ENCODE measurements at regions not wholly inside any gene's neighbourhood (a gene's known extent, or its start where the extent isn't known, plus 50 kb on each side); places are given as distances from the start of the nearest gene placed in this dataset.

DNA sequence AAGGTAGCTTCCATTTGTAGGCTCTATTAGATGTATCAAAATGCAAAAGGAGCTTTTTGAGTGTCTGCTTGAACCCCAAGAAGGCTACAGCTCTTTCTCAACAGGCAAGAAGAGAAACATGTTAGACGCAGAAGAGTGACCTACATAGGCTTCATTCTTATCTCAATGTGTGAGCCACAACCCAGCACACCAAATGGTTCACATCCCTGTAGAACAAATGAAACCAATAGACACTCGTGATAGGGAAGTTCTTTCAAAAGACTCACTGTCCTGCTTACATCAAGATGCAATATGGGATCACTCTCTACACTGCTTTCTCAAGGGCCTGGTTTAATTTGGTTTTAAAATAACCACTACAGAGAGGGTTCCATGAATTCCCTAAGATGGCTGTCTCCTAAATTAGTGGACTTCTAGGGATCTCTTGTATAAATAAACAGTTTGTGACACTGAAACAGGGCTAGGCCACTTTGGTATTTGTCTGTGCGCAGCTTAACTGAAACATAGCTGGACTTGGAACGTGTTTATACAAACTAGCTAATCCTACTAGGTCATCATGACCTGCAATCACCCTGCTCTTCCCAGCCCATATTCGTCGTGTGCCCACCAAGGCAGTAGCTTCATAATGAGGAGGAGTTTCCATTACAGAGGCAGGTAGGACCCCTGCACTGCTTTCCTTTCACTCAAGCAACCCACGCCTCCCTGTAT lies 225.4 kb upstream of the PREP start:
- DNase-seq, result no peak

DNA sequence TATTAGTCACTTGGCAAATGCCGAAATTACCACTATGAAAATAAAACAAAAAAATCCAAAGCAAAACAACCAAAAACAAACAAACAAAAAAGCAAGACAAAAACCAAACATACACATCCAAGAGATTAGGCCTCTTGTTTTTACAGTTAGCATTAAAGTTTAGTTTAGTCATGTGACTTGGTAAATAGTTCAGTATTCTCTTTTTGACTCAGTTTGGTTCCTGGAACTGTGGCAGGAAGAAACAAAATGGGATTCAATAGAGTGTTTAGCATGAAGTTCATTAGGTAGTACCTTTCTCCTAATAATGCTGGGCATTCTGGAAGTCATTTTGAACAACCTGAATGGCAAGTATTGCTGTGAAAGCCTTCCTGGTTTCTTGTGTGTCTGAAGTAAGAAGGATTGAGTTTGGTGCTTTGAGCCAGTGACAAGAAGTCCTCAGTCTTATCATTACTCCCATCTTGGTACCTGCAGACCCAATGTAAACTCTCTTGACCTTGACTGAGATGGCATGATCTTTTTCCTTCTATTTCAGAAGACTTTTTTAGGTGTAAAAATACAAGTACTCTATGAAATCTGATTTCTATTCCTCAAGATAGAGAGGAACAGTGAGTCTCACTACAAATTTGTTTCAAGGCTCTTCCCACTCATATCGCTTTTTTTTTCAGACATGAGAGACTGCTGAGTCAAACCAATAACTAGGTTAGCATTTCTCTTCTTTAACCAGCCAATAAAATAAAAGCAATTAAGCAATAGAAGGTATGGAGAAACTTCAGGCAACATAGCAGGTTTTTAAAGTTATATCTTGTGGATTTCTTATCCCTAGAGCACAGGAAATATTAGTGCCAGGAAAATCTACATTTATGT lies 223.6 kb upstream of the PREP start:
- DNase-seq, result no peak

DNA sequence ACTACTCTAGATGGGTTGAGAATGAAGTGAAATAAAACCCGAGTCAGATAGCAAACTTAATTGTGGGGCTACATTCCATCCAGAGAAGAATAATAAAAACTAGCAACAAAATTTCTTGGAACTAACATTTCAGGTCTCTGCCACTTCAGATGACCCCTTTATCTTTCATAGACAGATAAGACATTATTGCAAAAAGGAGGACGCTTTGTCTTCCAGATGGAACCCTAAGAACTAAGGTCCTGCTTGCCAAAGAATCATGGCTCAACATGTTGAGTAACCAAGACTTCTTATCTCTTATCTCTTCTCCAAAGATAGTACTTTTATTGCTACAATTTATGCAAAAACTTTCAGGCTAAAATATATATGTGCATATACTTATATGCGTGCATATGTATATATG lies 221.1 kb upstream of the PREP start:
- no peak for DNase-seq

DNA sequence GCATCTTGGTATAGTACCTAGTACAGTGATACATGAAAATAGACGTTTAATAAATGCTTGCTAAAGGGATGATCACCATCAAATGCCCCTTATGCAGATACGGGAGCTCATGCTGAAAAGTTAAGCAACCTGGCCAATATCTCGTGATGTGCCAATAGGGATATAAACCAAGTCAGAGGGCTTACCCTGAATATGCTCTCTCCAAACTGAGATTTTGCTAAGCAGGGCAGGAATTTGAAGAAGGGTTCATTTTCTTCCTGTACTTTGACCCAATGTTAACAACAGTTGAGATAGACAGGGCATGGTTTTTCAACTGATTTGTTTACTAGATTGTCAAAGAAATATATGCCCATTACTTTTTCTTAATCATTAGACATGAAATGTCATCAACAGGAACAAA lies 219.3 kb upstream of the PREP start:
- DNase-seq, result no peak

DNA sequence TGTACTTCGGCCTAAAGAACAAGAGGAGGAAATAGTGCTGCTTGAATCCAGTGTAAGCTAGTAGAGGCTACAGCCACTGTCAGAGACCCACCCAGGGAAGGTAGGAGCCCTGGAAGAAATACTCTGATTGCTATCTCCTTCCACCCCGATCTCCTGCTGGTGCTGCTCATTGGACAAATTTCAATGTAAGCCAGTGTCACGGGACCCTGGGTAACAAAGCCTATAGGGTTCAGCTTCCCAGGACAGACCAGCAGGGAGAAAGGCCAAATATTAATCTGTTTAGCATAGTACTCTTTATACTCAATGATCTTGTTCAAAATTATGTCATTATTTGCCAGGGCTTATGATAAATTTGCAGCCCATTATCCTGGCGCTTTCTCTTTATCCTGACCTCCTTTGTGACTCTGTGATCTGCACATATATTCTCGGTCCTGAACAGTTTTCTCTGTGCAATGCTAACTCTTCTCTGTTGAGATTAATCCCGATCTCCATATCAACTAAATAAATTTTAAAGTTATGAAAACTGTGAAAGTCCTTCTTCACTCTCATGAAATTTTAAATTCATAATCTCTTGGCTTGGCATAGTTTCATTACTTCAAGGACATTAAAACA lies 218.8 kb upstream of the PREP start:
- DNase-seq, result no peak

DNA sequence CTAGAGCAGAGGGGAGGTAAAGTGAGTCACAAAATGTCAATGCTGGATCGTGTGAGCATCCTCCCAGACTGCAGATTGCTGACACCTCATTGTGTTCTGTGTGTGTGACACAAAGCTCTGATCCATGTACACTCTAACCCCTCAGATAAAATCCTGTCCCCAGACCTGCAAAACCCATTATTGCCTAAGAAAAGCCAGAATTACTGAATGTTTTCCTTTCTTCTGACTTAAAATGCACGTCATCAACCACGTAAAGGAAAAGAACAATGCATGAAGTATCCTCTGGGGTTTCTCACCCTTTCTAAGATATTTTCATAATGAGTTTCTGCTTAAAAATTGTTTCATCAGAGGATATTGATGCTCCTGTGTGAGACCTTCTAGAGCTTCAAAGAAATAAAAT lies 218.0 kb upstream of the PREP start:
- DNase-seq, result no peak

DNA sequence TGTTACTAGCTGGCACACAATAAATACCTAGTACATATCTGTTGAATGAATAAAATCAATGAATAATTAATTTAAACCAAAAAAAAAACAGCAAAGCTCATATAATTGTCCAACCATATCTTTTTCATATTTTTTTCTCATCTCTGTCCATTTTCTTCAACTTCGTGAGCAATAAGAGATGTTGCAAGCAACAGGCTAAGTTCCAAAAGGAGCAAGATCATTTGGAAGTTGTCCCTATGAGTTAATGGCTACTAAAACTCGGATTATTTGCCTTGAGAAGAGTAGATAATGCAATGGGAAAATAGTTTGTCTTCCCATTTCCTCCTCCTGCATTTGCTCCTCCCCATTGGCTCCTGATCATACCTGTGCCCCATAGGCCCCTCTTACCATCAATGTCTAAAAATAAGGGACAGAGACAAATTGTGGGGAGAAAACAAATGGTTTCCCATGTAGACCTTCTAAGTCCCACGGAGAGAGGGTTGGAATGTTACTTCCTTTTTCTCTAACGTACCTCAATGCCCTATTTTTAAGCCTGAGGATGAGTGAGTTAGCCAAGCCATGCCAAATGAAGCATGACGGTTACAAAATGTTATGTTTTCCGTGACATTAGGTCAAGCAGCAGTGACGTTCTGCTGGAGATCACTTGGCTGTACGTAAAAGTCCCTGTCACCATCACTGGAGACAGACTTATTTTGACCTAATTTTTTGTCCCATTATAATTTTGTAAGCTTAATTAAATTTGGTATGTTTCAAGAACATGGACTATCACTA lies 217.3 kb upstream of the PREP start:
- DNase-seq, result no peak

DNA sequence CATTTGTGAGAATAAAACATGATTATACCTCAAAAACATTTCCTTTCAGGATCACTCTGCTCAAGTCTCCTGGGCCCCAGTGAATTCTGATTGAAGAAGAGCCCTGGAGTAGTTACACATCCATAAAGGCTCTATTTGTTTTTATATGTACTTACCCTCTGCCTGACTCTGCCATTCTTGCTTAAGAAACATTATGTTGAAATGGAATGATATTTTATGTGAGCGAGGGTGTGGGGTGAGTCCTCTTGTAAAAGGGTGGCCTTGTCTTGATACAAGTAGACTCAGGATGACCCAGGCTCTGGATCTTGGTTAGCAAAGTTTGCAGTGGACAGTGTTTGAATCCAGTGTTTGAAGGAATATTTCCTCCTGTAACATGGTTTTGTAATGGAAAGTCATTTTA lies 215.4 kb upstream of the PREP start:
- DNase-seq, result no peak

DNA sequence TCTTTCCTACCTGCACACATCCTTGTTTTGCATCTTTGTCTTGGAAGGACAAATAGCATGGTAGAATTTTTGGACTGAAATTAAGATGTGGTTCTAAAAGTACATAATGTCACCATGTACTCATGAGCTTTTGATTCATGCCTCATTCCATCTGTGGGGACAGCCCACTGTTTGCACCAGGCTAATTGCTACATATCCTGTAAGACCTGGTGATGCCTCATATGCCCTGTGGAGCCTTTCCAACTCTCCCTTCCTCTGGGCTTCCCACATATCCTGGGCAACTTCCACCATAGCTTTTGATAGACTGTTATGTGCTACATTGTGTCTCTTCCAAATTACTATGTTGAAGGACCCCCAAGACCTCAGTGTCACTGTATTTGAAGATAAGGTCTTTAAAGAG lies 213.6 kb upstream of the PREP start:
- no peak for DNase-seq

DNA sequence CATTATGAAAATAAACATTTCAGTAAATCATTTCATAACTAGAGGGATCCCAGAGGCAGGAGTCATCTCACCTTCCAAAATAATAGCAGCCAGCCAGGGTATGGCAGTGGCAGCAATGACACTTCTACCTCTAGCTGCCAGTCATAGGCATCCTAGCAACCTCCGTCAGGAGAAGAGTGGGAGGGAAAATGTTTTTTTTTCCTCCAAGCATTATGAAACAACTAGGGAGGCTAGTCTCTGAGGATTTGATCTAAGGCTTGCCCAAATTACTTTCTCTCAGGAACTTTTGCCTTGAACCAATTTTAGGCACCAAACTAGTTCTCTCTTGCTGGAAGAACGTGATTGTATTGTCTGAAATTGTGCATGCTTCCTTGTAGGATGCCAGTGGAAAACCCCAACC lies 208.7 kb upstream of the PREP start:
- DNase-seq, result no peak

DNA sequence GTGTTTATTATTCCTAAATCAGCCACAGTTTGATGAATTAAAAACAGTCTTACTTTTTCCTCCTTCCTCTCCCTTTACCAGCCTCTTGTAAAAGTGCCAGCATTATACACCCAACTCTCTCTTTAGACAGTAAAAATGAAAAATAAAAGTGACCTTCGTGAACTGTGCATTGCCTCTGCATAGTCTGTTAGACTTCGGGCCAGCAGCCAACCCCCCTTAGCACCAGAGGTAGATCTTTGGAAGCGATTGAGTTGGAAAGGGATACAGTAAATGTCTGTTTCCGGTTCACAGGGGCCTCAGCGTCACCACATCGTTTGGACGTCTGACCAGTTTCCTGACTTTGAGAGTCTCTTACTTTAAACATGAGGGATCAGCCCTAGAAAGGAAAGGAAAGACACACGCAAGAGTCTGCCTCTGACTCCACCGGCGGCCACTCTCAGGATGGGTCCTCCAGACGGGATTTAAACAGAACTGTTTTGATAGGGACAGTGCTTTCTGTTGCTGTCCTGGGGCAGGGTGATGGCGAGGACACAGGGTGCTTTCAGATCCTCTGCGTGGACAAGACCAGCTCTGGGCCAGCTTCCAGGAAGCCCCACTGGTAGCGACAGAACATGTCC lies 206.6 kb upstream of the PREP start:
- no peak for DNase-seq

DNA sequence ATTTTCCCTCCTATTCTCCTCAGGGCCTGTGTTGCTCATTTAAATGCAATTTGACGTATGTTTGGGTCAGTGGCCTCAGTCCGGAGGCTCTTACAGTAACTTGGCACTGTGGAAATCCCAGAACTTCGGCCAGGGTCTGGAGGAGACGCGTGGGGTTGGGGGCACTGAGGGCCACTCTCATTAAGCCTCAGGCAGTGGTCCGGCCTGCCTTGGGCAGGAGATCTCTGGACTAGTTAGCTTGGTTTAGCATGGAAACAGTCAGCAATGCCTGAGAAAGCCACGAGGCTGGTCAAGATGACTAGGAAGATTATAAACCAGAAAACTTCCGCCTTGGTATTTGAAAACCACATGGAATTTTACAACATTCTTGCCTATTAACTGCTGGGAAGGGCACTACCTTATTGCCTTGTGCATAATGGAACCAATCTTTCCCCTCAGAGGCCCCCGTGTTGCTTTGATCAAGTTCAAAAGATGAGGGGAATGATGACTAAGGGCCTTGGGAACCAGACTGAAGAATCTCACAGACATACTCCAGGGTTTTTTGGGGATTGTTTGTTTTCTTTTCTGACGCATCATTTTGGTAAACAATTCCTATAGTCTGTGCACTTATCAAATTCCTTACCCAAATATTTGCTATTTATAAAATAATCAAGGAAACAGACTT lies 206.0 kb upstream of the PREP start:
- no peak for DNase-seq

DNA sequence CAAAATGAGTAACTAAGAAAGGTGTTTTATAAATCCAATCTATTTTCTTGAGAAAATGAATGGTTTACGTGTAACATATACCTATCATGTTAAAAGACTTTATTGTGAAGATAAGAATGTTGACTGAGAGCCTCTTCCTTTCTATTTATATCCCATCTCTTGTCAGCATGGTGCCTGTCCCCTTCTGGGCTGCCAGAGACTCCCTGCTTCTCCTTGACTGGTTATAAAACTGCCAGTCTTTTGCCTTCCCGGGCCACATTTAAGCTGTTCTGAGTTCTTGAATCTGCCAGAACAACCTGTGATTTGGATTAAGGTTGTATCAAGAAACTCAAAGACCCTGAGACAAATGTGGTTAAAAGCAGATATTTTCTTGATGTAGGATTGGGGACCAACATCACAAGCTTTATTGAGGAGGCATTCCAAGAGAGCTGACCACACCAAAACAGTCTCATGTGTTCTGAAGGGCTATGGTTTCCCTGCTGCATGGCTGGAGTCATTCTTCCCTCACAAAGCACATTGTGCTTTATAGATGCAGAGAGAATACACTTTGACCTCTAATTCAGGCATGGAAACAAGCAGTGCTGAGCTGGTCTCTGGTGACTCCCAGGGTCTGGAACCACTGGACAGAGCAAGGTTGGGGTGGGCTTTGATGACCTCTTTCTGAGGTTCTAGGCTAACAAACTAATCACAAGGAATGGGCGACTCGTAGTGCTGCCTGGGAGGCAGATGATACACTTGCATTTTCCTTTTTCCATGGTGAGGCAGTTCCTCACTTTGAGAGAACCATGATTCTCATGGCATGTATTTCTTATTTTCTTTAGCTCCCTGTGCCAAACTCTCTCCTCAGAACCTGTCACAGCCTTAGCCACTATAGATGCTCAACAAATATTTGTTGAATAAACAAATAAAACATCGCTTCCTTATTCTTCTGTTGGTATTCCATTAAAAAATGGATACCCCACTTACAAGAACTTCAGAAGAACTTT lies 205.0 kb upstream of the PREP start:
- DNase-seq, result no peak

DNA sequence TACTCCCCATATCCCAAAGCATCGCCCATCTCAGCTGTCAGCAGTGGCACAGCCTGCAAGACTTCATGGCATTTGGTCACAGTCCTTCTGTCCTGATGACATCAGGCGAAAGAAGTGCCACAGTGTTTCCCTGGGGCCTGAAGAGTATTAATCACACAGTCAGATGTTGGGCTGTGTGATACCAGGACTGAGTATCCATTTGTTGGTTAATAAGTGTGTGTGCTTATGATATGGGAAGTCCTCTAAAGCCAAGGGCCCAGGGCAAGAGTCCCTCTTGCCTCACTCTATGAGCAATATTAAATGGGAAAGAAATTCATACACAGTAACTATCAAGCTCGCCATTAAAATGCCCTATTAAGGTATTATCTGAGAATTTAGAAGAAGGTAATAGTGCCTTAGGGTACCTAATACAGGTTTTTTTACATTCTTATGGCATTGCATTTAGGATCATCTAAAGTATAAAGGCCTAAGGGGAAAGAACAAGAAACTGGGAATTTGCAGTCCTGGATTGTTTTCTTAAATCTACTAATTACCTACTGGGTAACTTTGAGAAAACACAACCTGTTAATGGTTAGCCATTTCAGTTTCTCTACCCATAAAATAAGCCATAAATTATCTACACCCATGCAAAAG lies 204.1 kb upstream of the PREP start:
- DNase-seq, result no peak

DNA sequence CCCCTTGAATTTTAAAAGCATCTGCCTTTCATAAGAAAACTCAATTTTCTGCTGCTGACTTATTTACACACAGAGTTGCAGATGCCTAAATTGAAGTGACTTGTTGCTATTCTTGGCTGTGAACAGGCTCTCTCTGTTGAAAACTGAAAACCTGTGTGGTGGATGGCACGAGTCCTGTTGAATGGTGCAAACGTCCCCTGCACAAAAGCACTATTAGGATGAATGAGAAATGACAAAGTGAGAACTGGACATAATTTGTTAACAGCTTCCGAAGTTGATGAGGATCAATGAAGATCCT lies 201.7 kb upstream of the PREP start:
- DNase-seq, result no peak

DNA sequence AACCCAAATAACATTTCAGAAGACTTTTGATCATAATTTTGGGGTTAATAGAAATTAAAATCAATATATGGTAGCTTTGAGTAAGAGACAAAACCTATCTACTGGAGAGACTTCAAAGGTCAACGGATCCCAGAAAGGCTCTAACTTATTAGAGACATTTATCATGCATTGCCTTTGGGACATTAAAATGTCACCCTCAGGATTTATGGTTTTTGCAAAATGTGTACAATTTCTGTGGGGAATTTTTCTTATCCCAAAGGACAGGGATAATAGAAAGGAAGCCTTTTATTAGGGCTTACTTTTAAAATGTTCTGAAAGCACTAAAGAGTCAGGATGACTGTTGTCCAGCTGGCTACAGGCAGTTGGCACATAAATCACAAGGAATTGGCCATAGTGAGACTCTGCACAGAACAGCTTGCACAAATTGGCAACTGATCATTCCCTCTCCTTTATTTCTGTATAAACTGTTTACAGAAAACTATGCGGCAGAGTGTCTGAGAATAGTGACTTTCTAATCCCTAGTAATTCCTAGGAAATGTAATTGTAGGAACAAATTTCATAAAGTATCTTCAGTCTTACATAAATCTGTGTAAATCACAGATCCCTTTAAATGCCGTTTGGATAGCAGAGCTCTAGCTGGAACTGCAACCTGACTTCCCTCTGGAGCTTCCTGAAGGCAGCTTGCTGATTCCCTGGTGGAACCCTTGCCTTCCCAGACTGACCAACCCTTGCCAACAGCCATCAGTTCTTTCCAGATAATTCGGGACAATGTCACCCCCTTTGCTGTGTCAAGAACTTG lies 201.1 kb upstream of the PREP start:
- DNase-seq, result no peak

DNA sequence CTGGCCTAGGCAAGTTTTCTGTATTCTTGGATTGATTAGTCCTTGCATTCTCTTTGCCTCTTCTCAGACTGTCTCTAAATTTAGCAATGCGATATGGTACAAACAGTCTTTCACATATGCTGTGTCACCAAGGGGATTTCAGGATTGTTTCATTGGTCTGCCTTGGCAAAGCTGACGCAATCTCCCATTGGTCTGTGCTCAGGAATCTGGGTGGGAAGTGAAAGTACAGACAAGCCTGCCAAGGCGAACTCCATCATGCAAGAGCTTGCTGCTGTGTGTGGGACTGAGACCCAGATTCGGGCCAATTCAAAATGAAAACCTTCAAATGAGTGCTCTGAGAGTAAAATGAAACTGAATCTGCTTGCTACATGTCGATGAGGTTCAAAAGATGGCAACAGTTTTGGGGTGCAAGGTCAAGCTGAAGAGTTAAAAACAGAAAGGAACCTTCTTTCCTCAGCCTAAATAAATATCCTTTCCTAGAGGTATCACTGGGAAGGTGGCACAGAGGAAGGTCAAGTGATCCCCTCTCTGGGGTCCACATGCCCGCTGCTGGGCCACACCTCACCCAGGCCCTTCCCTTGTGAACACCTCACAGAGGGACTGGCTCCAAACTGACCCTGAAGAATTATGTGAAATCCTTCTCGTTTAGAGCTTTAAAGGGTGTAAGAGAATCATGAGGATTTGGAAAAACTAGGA lies 198.8 kb upstream of the PREP start:
- no peak for DNase-seq

DNA sequence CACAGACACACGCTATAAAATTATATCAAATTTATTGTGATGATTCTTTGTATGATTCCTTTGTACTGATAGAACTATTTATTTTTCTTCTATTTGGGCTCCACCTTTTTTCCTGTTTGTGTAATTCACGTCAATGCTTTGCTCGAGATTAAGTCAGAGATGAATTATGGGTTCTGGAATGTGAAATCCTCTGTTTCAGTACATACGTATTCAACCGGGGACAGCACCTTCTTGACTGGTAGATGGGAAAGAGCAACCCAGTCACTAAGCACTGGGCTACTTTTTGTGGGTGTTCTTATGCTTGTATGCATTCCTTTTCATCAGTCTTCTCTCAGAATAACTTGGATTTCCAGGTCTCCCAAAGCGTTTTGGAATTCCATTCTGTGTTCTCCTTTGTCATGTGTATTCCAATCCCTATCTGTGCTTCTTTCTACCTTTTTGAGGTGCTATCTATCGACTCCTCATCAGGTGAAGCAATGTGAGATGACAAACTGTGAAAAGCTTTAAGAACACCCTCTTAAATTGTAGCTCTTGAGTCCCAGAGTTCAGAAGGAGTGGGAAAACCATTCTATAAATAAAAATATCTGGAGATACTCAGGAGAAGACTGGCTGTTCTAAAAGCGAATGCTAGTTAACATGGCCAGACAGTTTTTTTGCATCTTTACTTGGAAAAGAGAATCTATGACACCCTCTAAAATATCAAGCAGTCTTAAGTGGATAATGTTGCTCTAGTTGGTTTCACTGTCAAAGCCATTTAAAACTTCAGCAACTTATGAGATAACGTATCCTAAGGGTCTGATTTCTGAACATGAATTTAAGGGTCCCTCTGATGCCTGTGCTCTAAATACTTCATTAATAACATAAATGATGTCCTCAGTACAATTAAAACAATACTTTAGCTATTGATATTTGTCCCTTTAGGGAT lies 197.7 kb upstream of the PREP start:
- DNase-seq, result no peak
